ENCODE measurements at regions not wholly inside any gene's neighbourhood (a gene's known extent, or its start where the extent isn't known, plus 50 kb on each side); places are given as distances from the start of the nearest gene placed in this dataset.

GRCh38 chr11:111091321-111091938 lies 154.1 kb upstream of the POU2AF2 start:
- H3K4me1 Mint-ChIP-seq = no peaks in the 10 kb centered on the region
- H3K4me3 Mint-ChIP-seq = no peak overlapping the region
- no peak for ATAC-seq (replicated peaks)
- H3K27ac Mint-ChIP-seq = no peak overlapping the region
- H3K9me3 Mint-ChIP-seq = no peaks in the 10 kb centered on the region
- peaks cover 20% of the 10 kb centered on the region for H3K27me3 Mint-ChIP-seq
- no peaks in the 10 kb centered on the region for H3K36me3 Mint-ChIP-seq (ENCODE audit: low read depth)

GRCh38 chr11:111089759-111090158 lies 155.8 kb upstream of the POU2AF2 start:
- no peaks in the 10 kb centered on the region for H3K36me3 Mint-ChIP-seq (ENCODE audit: low read depth)
- no peak overlapping the region for H3K27ac Mint-ChIP-seq
- no peak overlapping the region for H3K4me3 Mint-ChIP-seq
- H3K27me3 Mint-ChIP-seq = peaks cover 20% of the 10 kb centered on the region
- no peaks in the 10 kb centered on the region for H3K4me1 Mint-ChIP-seq
- no peaks in the 10 kb centered on the region for H3K9me3 Mint-ChIP-seq
- no peak for ATAC-seq (replicated peaks)

GRCh38 chr11:111088847-111089355 lies 156.6 kb upstream of the POU2AF2 start:
- Mint-ChIP-seq H3K9me3 (no peaks in the 10 kb centered on the region), H3K27me3 (peaks cover 20% of the 10 kb centered on the region), H3K4me1 (no peaks in the 10 kb centered on the region), H3K4me3 (no peak overlapping the region), H3K36me3 (ENCODE audit: low read depth) (no peaks in the 10 kb centered on the region), H3K27ac (no peak overlapping the region)
- no peak for ATAC-seq (replicated peaks)

GRCh38 chr11:111086058-111086457 lies 159.5 kb upstream of the POU2AF2 start:
- no peak for ATAC-seq (replicated peaks)
- H3K36me3 Mint-ChIP-seq (ENCODE audit: low read depth) = no peaks in the 10 kb centered on the region
- no peaks in the 10 kb centered on the region for H3K4me1 Mint-ChIP-seq
- H3K27me3 Mint-ChIP-seq = peaks cover 28% of the 10 kb centered on the region
- H3K27ac Mint-ChIP-seq = no peak overlapping the region
- no peak overlapping the region for H3K4me3 Mint-ChIP-seq
- no peaks in the 10 kb centered on the region for H3K9me3 Mint-ChIP-seq

GRCh38 chr11:111082664-111083063 lies 162.9 kb upstream of the POU2AF2 start:
- H3K4me1 Mint-ChIP-seq = no peaks in the 10 kb centered on the region
- H3K36me3 Mint-ChIP-seq (ENCODE audit: low read depth) = no peaks in the 10 kb centered on the region
- peaks cover 17% of the 10 kb centered on the region for H3K27me3 Mint-ChIP-seq
- ATAC-seq (replicated peaks) = no peak
- H3K4me3 Mint-ChIP-seq = no peak overlapping the region
- H3K9me3 Mint-ChIP-seq = no peaks in the 10 kb centered on the region
- H3K27ac Mint-ChIP-seq = no peak overlapping the region

GRCh38 chr11:111081021-111081511 lies 164.5 kb upstream of the POU2AF2 start:
- peaks cover 12% of the 10 kb centered on the region for H3K27me3 Mint-ChIP-seq
- H3K4me1 Mint-ChIP-seq = no peaks in the 10 kb centered on the region
- no peak overlapping the region for H3K27ac Mint-ChIP-seq
- H3K4me3 Mint-ChIP-seq = no peak overlapping the region
- ATAC-seq (replicated peaks) = no peak
- no peaks in the 10 kb centered on the region for H3K9me3 Mint-ChIP-seq
- no peaks in the 10 kb centered on the region for H3K36me3 Mint-ChIP-seq (ENCODE audit: low read depth)

- Mint-ChIP-seq H3K4me3 (no peak overlapping the region), H3K9me3 (no peaks in the 10 kb centered on the region), H3K36me3 (ENCODE audit: low read depth) (no peaks in the 10 kb centered on the region), H3K27ac (no peak overlapping the region), H3K4me1 (no peaks in the 10 kb centered on the region), H3K27me3 (peaks cover 12% of the 10 kb centered on the region)
- ATAC-seq (replicated peaks) = no peak
Measured at GRCh38 chr11:111077530-111078322, 167.8 kb upstream of the POU2AF2 start.

- no peak for ATAC-seq (replicated peaks)
- H3K9me3 Mint-ChIP-seq = peaks cover 4% of the 10 kb centered on the region
- H3K27ac Mint-ChIP-seq = no peak overlapping the region
Measured at GRCh38 chr11:111069066-111069465, 176.5 kb upstream of the POU2AF2 start.

GRCh38 chr11:111067994-111068393 lies 177.5 kb upstream of the POU2AF2 start:
- no peak overlapping the region for H3K27ac Mint-ChIP-seq
- no peaks in the 10 kb centered on the region for H3K36me3 Mint-ChIP-seq (ENCODE audit: low read depth)
- no peak for ATAC-seq (replicated peaks)
- no peaks in the 10 kb centered on the region for H3K27me3 Mint-ChIP-seq
- H3K4me1 Mint-ChIP-seq = no peaks in the 10 kb centered on the region
- no peak overlapping the region for H3K4me3 Mint-ChIP-seq
- H3K9me3 Mint-ChIP-seq = peaks cover 4% of the 10 kb centered on the region

More at GRCh38 chr11:111069066-111069465, 176.5 kb upstream of the POU2AF2 start:
- H3K36me3 Mint-ChIP-seq (ENCODE audit: low read depth) = no peaks in the 10 kb centered on the region
- H3K4me3 Mint-ChIP-seq = no peak overlapping the region
- H3K27me3 Mint-ChIP-seq = no peaks in the 10 kb centered on the region
- no peaks in the 10 kb centered on the region for H3K4me1 Mint-ChIP-seq

- H3K27ac Mint-ChIP-seq = no peak overlapping the region
- no peaks in the 10 kb centered on the region for H3K36me3 Mint-ChIP-seq (ENCODE audit: low read depth)
- ATAC-seq (replicated peaks) = no peak
- no peak overlapping the region for H3K4me3 Mint-ChIP-seq
- H3K4me1 Mint-ChIP-seq = no peaks in the 10 kb centered on the region
- H3K9me3 Mint-ChIP-seq = peaks cover 4% of the 10 kb centered on the region
- H3K27me3 Mint-ChIP-seq = peaks cover 3% of the 10 kb centered on the region
Measured at GRCh38 chr11:111066846-111067245, 178.7 kb upstream of the POU2AF2 start.

- Mint-ChIP-seq H3K27ac (no peak overlapping the region), H3K36me3 (ENCODE audit: low read depth) (no peaks in the 10 kb centered on the region), H3K9me3 (peaks cover 4% of the 10 kb centered on the region), H3K4me3 (no peak overlapping the region), H3K27me3 (peaks cover 6% of the 10 kb centered on the region), H3K4me1 (no peaks in the 10 kb centered on the region)
- no peak for ATAC-seq (replicated peaks)
Measured at GRCh38 chr11:111063726-111064517, 181.6 kb upstream of the POU2AF2 start.

- Mint-ChIP-seq H3K36me3 (ENCODE audit: low read depth) (no peaks in the 10 kb centered on the region), H3K4me3 (no peak overlapping the region), H3K9me3 (no peaks in the 10 kb centered on the region), H3K4me1 (no peaks in the 10 kb centered on the region), H3K27ac (no peak overlapping the region), H3K27me3 (peaks cover 6% of the 10 kb centered on the region)
- ATAC-seq (replicated peaks) = no peak
Measured at GRCh38 chr11:111062420-111062819, 183.1 kb upstream of the POU2AF2 start.

GRCh38 chr11:111059726-111060125 lies 185.8 kb upstream of the POU2AF2 start:
- Mint-ChIP-seq H3K27ac (no peak overlapping the region), H3K4me1 (no peaks in the 10 kb centered on the region)

GRCh38 chr11:111049131-111049530 lies 196.4 kb upstream of the POU2AF2 start:
- Mint-ChIP-seq H3K9me3 (no peaks in the 10 kb centered on the region), H3K4me1 (no peaks in the 10 kb centered on the region), H3K36me3 (ENCODE audit: low read depth) (no peaks in the 10 kb centered on the region), H3K4me3 (no peak overlapping the region), H3K27ac (no peak overlapping the region), H3K27me3 (no peaks in the 10 kb centered on the region)
- no peak for ATAC-seq (replicated peaks)

More at GRCh38 chr11:111059726-111060125, 185.8 kb upstream of the POU2AF2 start:
- no peak for ATAC-seq (replicated peaks)
- Mint-ChIP-seq H3K4me3 (no peak overlapping the region), H3K36me3 (ENCODE audit: low read depth) (no peaks in the 10 kb centered on the region), H3K9me3 (no peaks in the 10 kb centered on the region), H3K27me3 (peaks cover 6% of the 10 kb centered on the region)
